HUES48 (cell line): ENCODE measurements at regions not wholly inside any gene's neighbourhood (a gene's known extent, or its start where the extent isn't known, plus 50 kb on each side); places are given as distances from the start of the nearest gene placed in this dataset.

ENCODE experiments used
- H3K27ac ChIP-seq: one replicate; pipeline ENCODE4 v1.7.0; 2013; ENCODE audit warnings: low read depth, low read length, inconsistent platforms
- H3K27me3 ChIP-seq: 2 replicates; pipeline ENCODE4 v1.6.1; 2013; ENCODE audit warnings: mild to moderate bottlenecking, low read length; ENCODE audit not compliant: control insufficient read depth, insufficient read depth
- H3K36me3 ChIP-seq: 2 replicates; pipeline ENCODE4 v1.6.1; 2013; ENCODE audit warnings: low read length; ENCODE audit not compliant: control insufficient read depth, insufficient read depth
- H3K4me1 ChIP-seq: 2 replicates; pipeline ENCODE4 v1.6.1; 2013; ENCODE audit warnings: mild to moderate bottlenecking, low read length; ENCODE audit not compliant: control insufficient read depth, insufficient read depth
- H3K4me3 ChIP-seq: 2 replicates; pipeline ENCODE4 v1.5.1; 2013; ENCODE audit warnings: mild to moderate bottlenecking, low read depth, low read length
- H3K9ac ChIP-seq: 2 replicates; pipeline ENCODE4 v1.6.1; 2013; ENCODE audit warnings: mild to moderate bottlenecking, low read depth, low read length, moderate library complexity
- H3K9me3 ChIP-seq: 2 replicates; pipeline ENCODE4 v1.6.1; 2013; ENCODE audit warnings: low read length; ENCODE audit not compliant: control insufficient read depth, insufficient read depth

DNA sequence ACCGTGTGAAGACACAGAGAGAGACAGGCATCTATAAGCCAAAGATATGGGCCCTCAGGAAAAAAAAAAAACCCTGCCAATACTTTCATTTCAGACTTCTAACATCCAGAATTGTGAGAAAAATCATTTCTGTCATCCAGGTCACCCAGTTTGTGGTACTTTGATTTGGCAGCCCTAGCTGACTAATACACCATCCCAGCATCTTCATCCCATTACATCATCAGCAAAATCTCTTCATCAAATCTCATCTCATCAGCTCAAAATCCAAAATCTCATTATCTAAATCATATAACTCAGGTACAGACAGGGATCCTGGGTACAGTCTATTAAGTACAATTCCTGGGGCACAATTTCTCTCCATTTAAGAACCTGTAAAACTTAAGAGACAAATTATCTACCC is 51.9 kb upstream of the GJA8 start:
- no peaks in the 10 kb centered on the region for H3K27me3 ChIP-seq

GRCh38 chr1:147851149-147851548 is 51.4 kb upstream of the GJA8 start:
- Histone ChIP-seq H3K4me1 (peaks cover 15% of the 10 kb centered on the region; the same call in 1 of the 2 replicates), H3K9me3 (no peaks in the 10 kb centered on the region), H3K4me3 (no peak overlapping the region), H3K9ac (no peak overlapping the region), H3K27ac (no peak overlapping the region), H3K27me3 (no peaks in the 10 kb centered on the region), H3K36me3 (no peaks in the 10 kb centered on the region)

More for the DNA sequence above, 51.9 kb upstream of the GJA8 start:
- Histone ChIP-seq H3K9ac (no peak overlapping the region), H3K27ac (no peak overlapping the region), H3K36me3 (no peaks in the 10 kb centered on the region), H3K9me3 (no peaks in the 10 kb centered on the region), H3K4me3 (no peak overlapping the region), H3K4me1 (peaks cover 15% of the 10 kb centered on the region; the same call in 1 of the 2 replicates)

DNA sequence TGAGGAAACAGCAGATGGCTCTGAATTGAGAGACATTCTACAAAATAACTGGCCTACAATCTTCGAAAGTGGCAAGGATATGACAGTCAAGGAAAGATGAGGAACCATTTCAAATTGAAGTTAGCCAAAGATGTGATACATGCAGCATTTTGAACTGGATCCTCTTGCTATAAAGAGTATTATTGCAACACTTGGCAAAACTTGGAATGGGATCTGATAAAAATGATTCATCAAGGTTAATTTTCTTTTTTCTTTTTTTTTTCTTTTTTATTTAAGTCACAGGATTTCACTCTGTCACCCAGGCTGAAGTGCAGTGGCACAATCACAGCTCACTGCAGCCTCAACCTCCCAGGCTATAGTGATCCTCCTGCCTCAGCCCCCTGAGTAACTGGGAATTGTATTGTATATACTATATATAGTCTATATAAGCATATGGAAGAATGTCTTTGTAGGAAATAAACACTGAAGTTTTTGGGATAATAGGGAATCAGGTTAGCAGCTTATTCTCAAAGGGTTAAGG is 49.8 kb upstream of the GJA8 start:
- peaks cover 15% of the 10 kb centered on the region; the same call in 1 of the 2 replicates for H3K4me1 ChIP-seq
- H3K9me3 ChIP-seq = no peaks in the 10 kb centered on the region
- no peaks in the 10 kb centered on the region for H3K36me3 ChIP-seq
- H3K27me3 ChIP-seq = no peaks in the 10 kb centered on the region
- no peak overlapping the region for H3K27ac ChIP-seq
- H3K4me3 ChIP-seq = no peak overlapping the region
- H3K9ac ChIP-seq = no peak overlapping the region
